ENCODE measurements at regions not wholly inside any gene's neighbourhood (a gene's known extent, or its start where the extent isn't known, plus 50 kb on each side); places are given as distances from the start of the nearest gene placed in this dataset.

DNA sequence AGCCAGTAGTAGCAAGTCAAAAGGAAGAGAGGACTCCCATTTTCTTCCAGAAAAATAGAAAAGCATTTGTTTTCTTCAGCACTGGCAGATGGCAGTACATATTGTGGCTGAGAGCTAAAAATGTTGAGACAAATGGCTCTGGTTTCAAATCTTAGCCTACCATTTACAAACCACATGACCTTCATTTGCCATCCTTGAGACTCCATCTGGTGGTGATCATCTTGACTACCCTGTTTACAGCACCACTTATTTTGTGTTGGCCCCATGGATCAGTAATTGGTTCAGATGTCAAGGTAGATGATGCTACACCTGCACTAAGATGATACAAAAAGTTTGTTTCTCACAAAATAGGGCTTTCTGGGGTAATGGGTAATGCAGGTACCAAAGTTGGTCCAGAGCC, 951.8 kb upstream of the IGFBP7 start:
- no peak for TF ChIP-seq POLR2AphosphoS5 (IDR thresholded peaks at IDR 0.05)
- no peak for TF ChIP-seq POLR2A (IDR thresholded peaks at IDR 0.05)
- TF ChIP-seq, protein P1, sequence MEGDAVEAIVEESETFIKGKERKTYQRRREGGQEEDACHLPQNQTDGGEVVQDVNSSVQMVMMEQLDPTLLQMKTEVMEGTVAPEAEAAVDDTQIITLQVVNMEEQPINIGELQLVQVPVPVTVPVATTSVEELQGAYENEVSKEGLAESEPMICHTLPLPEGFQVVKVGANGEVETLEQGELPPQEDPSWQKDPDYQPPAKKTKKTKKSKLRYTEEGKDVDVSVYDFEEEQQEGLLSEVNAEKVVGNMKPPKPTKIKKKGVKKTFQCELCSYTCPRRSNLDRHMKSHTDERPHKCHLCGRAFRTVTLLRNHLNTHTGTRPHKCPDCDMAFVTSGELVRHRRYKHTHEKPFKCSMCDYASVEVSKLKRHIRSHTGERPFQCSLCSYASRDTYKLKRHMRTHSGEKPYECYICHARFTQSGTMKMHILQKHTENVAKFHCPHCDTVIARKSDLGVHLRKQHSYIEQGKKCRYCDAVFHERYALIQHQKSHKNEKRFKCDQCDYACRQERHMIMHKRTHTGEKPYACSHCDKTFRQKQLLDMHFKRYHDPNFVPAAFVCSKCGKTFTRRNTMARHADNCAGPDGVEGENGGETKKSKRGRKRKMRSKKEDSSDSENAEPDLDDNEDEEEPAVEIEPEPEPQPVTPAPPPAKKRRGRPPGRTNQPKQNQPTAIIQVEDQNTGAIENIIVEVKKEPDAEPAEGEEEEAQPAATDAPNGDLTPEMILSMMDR (IDR thresholded peaks at IDR 0.05), result no peak
